Karpas-422 (cell line): ENCODE measurements at regions not wholly inside any gene's neighbourhood (a gene's known extent, or its start where the extent isn't known, plus 50 kb on each side); places are given as distances from the start of the nearest gene placed in this dataset.

Source experiments
- DNase-seq: peaks from one replicate; pipeline ENCODE4 v3.0.0-alpha.2; 2015
- H2AFZ ChIP-seq: fragments of 200-600 bp; sonication (generic); 2 replicates; pipeline ENCODE4 v1.6.1; 2014; ENCODE audit warnings: antibody characterized with exemption, low read length, mixed read lengths
- H3K27ac ChIP-seq: fragments of 200-600 bp; sonication (generic); 2 replicates; pipeline ENCODE4 v1.5.1; 2014; ENCODE audit warnings: mild to moderate bottlenecking, low read length, moderate library complexity
- H3K27me3 ChIP-seq: fragments of 200-600 bp; sonication (generic); 2 replicates; pipeline ENCODE4 v1.6.1; 2014; ENCODE audit warnings: low read length, mixed read lengths
- H3K36me3 ChIP-seq: fragments of 200-600 bp; sonication (generic); 2 replicates; pipeline ENCODE4 v1.6.1; 2014; ENCODE audit warnings: low read length, mixed read lengths; ENCODE audit not compliant: insufficient read depth
- H3K4me1 ChIP-seq: fragments of 200-600 bp; sonication (generic); 2 replicates; pipeline ENCODE4 v1.6.1; 2014; ENCODE audit warnings: mild to moderate bottlenecking, low read length, mixed read lengths
- H3K4me2 ChIP-seq: fragments of 200-600 bp; sonication (generic); 2 replicates; pipeline ENCODE4 v1.6.1; 2014; ENCODE audit warnings: low read length, low read depth, mild to moderate bottlenecking; ENCODE audit not compliant: poor library complexity, severe bottlenecking
- H3K4me3 ChIP-seq: fragments of 200-600 bp; sonication (generic); 2 replicates; pipeline ENCODE4 v1.5.1; 2014; ENCODE audit warnings: mild to moderate bottlenecking, antibody characterized with exemption, low read length, mixed read lengths
- H3K79me2 ChIP-seq: fragments of 200-600 bp; sonication (generic); 2 replicates; pipeline ENCODE4 v1.6.1; 2014; ENCODE audit warnings: mild to moderate bottlenecking, low read length, mixed read lengths
- H3K9ac ChIP-seq: fragments of 200-600 bp; sonication (generic); 2 replicates; pipeline ENCODE4 v1.6.0; 2014; ENCODE audit warnings: low read length
- H3K9me2 ChIP-seq: fragments of 200-600 bp; sonication (generic), shearing (Covaris generic); replicated peaks from 2 replicates; pipeline ENCODE4 v1.6.0; 2014; ENCODE audit warnings: mild to moderate bottlenecking, low read length, moderate library complexity; ENCODE audit not compliant: insufficient read depth
- H3K9me3 ChIP-seq: fragments of 300-700, 200-600 bp; sonication (generic); 2 replicates; pipeline ENCODE4 v1.6.1; 2014; ENCODE audit warnings: low read length, mixed read lengths
- H4K20me1 ChIP-seq: fragments of 200-600 bp; sonication (generic); 2 replicates; pipeline ENCODE4 v1.6.1; 2014; ENCODE audit warnings: mild to moderate bottlenecking, antibody characterized with exemption, low read length, low read depth; ENCODE audit not compliant: insufficient read depth

DNA sequence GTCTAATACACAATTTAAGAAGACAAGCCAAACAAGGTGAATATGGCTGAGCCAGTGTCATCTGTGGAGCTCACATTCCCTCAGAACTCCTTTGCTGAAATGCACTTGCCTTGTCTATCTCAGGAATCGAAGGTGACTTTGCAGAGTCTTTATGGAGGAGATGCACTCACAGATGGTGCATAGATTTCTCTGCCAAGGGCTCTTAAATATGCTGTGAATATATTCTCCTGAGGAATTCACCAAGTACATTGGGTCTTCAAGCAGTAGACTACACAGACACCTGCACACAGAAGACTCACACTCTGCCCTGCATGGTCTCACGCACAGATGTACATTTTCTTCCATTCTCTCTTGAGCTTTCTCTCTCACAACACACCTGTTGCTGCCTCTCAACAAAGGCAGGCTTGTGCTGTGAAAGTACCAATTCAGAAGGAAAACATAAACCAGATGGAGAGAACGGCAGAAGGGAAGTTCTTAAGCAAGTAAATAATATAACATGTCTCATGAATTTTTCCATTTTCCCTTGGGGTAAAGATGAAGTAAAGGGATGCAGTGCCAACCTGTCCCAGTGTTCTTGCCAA lies 174.7 kb downstream of the DLEU7 start:
- Histone ChIP-seq H3K9me2 (no peaks in the 10 kb centered on the region), H3K4me2 (no peak overlapping the region), H2AFZ (no peak overlapping the region), H3K9me3 (peaks cover 5% of the 10 kb centered on the region; the same call in 1 of the 2 replicates), H3K4me1 (peaks cover 4% of the 10 kb centered on the region; the same call in 1 of the 2 replicates), H3K79me2 (no peaks in the 10 kb centered on the region), H3K9ac (no peak overlapping the region), H3K4me3 (no peak overlapping the region), H3K27ac (no peak overlapping the region), H4K20me1 (no peaks in the 10 kb centered on the region), H3K27me3 (no peaks in the 10 kb centered on the region), H3K36me3 (peaks cover 5% of the 10 kb centered on the region; the same call in 1 of the 2 replicates)
- no peak for DNase-seq

GRCh38 chr13:50670272-50670671 lies 173.2 kb downstream of the DLEU7 start:
- peaks cover 4% of the 10 kb centered on the region; the same call in 1 of the 2 replicates for H3K4me1 ChIP-seq
- no peaks in the 10 kb centered on the region for H3K27me3 ChIP-seq
- no peak overlapping the region for H3K4me2 ChIP-seq
- H3K9me3 ChIP-seq: peaks cover 5% of the 10 kb centered on the region; the same call in 1 of the 2 replicates
- no peaks in the 10 kb centered on the region for H3K9me2 ChIP-seq
- no peaks in the 10 kb centered on the region for H4K20me1 ChIP-seq
- no peak overlapping the region for H3K4me3 ChIP-seq
- no peak overlapping the region for H2AFZ ChIP-seq
- H3K36me3 ChIP-seq: peaks cover 5% of the 10 kb centered on the region; the same call in 1 of the 2 replicates
- H3K79me2 ChIP-seq: no peaks in the 10 kb centered on the region
- no peak for DNase-seq
- H3K27ac ChIP-seq: no peak overlapping the region
- H3K9ac ChIP-seq: no peak overlapping the region

GRCh38 chr13:50670847-50671496 lies 172.5 kb downstream of the DLEU7 start:
- no peak overlapping the region for H3K4me3 ChIP-seq
- H4K20me1 ChIP-seq: no peaks in the 10 kb centered on the region
- no peak overlapping the region for H3K9ac ChIP-seq
- no peak for DNase-seq
- no peak overlapping the region for H2AFZ ChIP-seq
- H3K27me3 ChIP-seq: no peaks in the 10 kb centered on the region
- no peaks in the 10 kb centered on the region; the same call in 1 of the 2 replicates for H3K9me3 ChIP-seq
- no peak overlapping the region for H3K27ac ChIP-seq
- no peak overlapping the region for H3K4me2 ChIP-seq
- peaks cover 4% of the 10 kb centered on the region; the same call in 1 of the 2 replicates for H3K4me1 ChIP-seq
- H3K36me3 ChIP-seq: peaks cover under 1% of the 10 kb centered on the region; the same call in 1 of the 2 replicates
- H3K9me2 ChIP-seq: no peaks in the 10 kb centered on the region
- no peaks in the 10 kb centered on the region for H3K79me2 ChIP-seq

- Histone ChIP-seq H3K79me2 (no peaks in the 10 kb centered on the region), H2AFZ (no peak overlapping the region), H3K9me2 (no peaks in the 10 kb centered on the region), H3K27me3 (no peaks in the 10 kb centered on the region), H4K20me1 (no peaks in the 10 kb centered on the region), H3K36me3 (no peaks in the 10 kb centered on the region; the same call in 1 of the 2 replicates), H3K4me3 (no peak overlapping the region), H3K4me2 (no peak overlapping the region), H3K9ac (no peak overlapping the region), H3K27ac (no peak overlapping the region), H3K4me1 (peaks cover 4% of the 10 kb centered on the region; the same call in 1 of the 2 replicates), H3K9me3 (no peaks in the 10 kb centered on the region; the same call in 1 of the 2 replicates)
- no peak for DNase-seq
Observed at GRCh38 chr13:50671497-50671850, 172.0 kb downstream of the DLEU7 start.

- no peaks in the 10 kb centered on the region for H3K9me2 ChIP-seq
- no peak overlapping the region for H3K4me3 ChIP-seq
- H3K9me3 ChIP-seq: no peaks in the 10 kb centered on the region; the same call in 1 of the 2 replicates
- no peaks in the 10 kb centered on the region for H3K27me3 ChIP-seq
- no peak for DNase-seq
- H3K4me1 ChIP-seq: peaks cover 4% of the 10 kb centered on the region; the same call in 1 of the 2 replicates
- H4K20me1 ChIP-seq: no peaks in the 10 kb centered on the region
- no peak overlapping the region for H2AFZ ChIP-seq
- no peak overlapping the region for H3K4me2 ChIP-seq
- H3K36me3 ChIP-seq: no peaks in the 10 kb centered on the region; the same call in 1 of the 2 replicates
- H3K27ac ChIP-seq: no peak overlapping the region
- no peaks in the 10 kb centered on the region for H3K79me2 ChIP-seq
- no peak overlapping the region for H3K9ac ChIP-seq
Observed at GRCh38 chr13:50672025-50672424, 171.5 kb downstream of the DLEU7 start.

DNA sequence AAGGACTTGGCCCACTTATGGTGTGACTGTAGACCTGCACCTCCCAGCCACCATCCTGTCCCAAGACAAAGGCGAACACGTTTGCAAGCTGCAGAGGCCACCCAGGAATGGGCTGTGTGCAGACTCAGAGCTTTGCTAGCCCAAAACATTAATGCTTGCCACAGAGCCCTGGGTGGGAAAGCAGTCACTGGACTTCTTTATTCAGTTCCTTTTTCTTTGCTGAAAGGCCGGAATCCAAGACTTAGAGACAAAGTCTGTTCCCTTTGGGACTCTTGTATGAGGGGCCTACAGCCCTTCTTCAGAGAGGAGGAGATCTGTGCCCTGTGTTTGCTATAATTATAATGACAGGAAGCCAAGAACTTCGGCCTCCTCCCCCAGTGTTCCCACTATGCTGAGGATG lies 167.8 kb downstream of the DLEU7 start:
- Histone ChIP-seq H3K79me2 (no peaks in the 10 kb centered on the region), H3K4me3 (no peak overlapping the region), H3K9me2 (no peaks in the 10 kb centered on the region), H3K4me1 (no peaks in the 10 kb centered on the region), H3K9me3 (no peaks in the 10 kb centered on the region), H2AFZ (no peak overlapping the region), H3K36me3 (no peaks in the 10 kb centered on the region), H3K27me3 (no peaks in the 10 kb centered on the region), H3K9ac (no peak overlapping the region), H3K27ac (no peak overlapping the region), H3K4me2 (no peak overlapping the region), H4K20me1 (no peaks in the 10 kb centered on the region)
- no peak for DNase-seq

DNA sequence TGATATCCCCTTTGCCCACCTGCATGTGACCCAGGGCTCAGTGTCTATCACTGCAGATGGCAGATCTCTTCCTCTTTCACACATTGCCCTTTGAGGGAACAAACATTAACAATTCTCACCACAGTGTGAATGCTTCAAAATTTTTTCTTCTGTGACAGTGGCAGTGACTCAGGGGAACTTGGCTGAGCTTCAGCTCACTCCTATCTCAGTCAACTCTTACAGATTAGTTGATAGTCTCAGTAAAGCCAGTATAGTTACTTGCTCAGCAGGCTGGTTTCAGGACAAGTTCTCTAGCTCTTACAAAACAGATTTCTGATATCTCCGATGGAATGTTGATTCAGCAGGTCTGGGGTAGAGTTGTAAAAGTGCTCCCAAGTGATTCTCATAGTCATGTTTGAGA lies 166.9 kb downstream of the DLEU7 start:
- H4K20me1 ChIP-seq: no peaks in the 10 kb centered on the region
- H3K27ac ChIP-seq: no peak overlapping the region
- H3K4me2 ChIP-seq: no peak overlapping the region
- H2AFZ ChIP-seq: no peak overlapping the region
- no peak for DNase-seq
- H3K36me3 ChIP-seq: no peaks in the 10 kb centered on the region
- H3K79me2 ChIP-seq: no peaks in the 10 kb centered on the region
- no peaks in the 10 kb centered on the region for H3K27me3 ChIP-seq
- H3K9ac ChIP-seq: no peak overlapping the region
- H3K9me2 ChIP-seq: no peaks in the 10 kb centered on the region
- no peaks in the 10 kb centered on the region for H3K4me1 ChIP-seq
- H3K4me3 ChIP-seq: no peak overlapping the region
- no peaks in the 10 kb centered on the region for H3K9me3 ChIP-seq

GRCh38 chr13:50677258-50677657 lies 166.2 kb downstream of the DLEU7 start:
- H3K36me3 ChIP-seq: no peaks in the 10 kb centered on the region
- no peaks in the 10 kb centered on the region for H3K79me2 ChIP-seq
- no peak overlapping the region for H3K27ac ChIP-seq
- no peaks in the 10 kb centered on the region for H3K4me1 ChIP-seq
- H3K4me3 ChIP-seq: no peak overlapping the region
- H3K9me2 ChIP-seq: no peaks in the 10 kb centered on the region
- H3K9ac ChIP-seq: no peak overlapping the region
- H3K9me3 ChIP-seq: no peaks in the 10 kb centered on the region
- DNase-seq: no peak
- no peak overlapping the region for H2AFZ ChIP-seq
- no peaks in the 10 kb centered on the region for H4K20me1 ChIP-seq
- peaks cover 4% of the 10 kb centered on the region; the same call in 1 of the 2 replicates for H3K27me3 ChIP-seq
- H3K4me2 ChIP-seq: no peak overlapping the region
